ENCODE measurements at regions not wholly inside any gene's neighbourhood (a gene's known extent, or its start where the extent isn't known, plus 50 kb on each side); places are given as distances from the start of the nearest gene placed in this dataset.

DNA sequence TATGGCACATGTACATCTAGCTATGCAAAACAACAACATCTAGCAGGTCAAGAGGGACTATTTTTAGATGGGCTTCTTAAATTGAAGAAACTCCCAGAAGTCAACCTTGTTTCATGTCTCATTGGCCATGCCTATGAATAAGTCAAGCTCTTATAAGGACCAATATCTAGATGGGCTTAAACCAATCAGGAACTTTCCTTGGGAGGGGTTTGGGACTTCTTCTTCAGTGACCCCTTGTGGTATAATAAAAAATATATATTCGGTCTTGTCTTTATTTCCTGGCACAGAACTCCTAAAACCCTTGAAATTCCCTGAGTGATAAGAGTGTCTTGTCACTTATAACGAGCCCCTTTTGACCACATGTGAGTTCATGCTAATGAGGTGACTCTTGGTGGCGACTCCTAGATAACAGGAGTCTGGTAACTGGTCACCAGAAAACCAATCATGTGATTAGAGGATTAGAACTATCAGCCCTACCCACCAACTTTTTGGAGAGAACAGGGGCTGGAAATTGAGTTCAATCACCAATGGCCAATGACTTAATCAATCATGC, 218.3 kb downstream of the HHIPL2 start:
- Histone ChIP-seq H3K79me2 (replicated peaks; ENCODE audit: insufficient read depth, low read length) (no peaks in the 10 kb centered on the region), H3K27ac (ENCODE audit: low read length) (no peak overlapping the region), H3K9me3 (ENCODE audit: low read length) (no peaks in the 10 kb centered on the region), H3K9ac (ENCODE audit: low read length) (no peak overlapping the region), H3K4me3 (ENCODE audit: low read length) (no peak overlapping the region), H3K4me2 (ENCODE audit: low read length) (no peak overlapping the region), H3F3A (ENCODE audit: insufficient read depth, low read length, poor library complexity, severe bottlenecking) (no peaks in the 10 kb centered on the region), H3K27me3 (ENCODE audit: insufficient read depth, low read depth, low read length) (no peaks in the 10 kb centered on the region), H4K20me1 (ENCODE audit: insufficient read depth) (no peaks in the 10 kb centered on the region), H2AFZ (ENCODE audit: low read depth, low read length) (no peak overlapping the region), H3K36me3 (ENCODE audit: insufficient read depth, low read length) (no peaks in the 10 kb centered on the region), H3K9me2 (ENCODE audit: insufficient read depth, low read length) (no peaks in the 10 kb centered on the region)
- TF ChIP-seq EZH2 (IDR thresholded peaks at IDR 0.05; ENCODE audit: borderline replicate concordance, insufficient read depth, low read length, poor library complexity, severe bottlenecking): no peak
- TF ChIP-seq POLR2AphosphoS5 (IDR thresholded peaks at IDR 0.05): no peak
- no peak for TF ChIP-seq SMC3 (conservative IDR thresholded peaks at IDR 0.05; ENCODE audit: poor library complexity)
- TF ChIP-seq RAD21 (conservative IDR thresholded peaks at IDR 0.05): no peak
- TF ChIP-seq TAF1 (IDR thresholded peaks at IDR 0.05; ENCODE audit: low read depth): no peak
- TF ChIP-seq MXI1 (conservative IDR thresholded peaks at IDR 0.05; ENCODE audit: poor library complexity, severe bottlenecking): no peak
- TF ChIP-seq CTCF (IDR thresholded peaks at IDR 0.05; ENCODE audit: poor library complexity, severe bottlenecking): no peak

- no peaks in the 10 kb centered on the region for H3F3A ChIP-seq (ENCODE audit: insufficient read depth, low read length, poor library complexity, severe bottlenecking)
These were observed 221.2 kb downstream of the HHIPL2 start for GRCh38 chr1:222326710-222327036.

More at GRCh38 chr1:222326710-222327036, 221.2 kb downstream of the HHIPL2 start:
- TF ChIP-seq POLR2AphosphoS5 (IDR thresholded peaks at IDR 0.05): no peak
- no peak for TF ChIP-seq CTCF (IDR thresholded peaks at IDR 0.05; ENCODE audit: poor library complexity, severe bottlenecking)
- no peak for TF ChIP-seq EZH2 (IDR thresholded peaks at IDR 0.05; ENCODE audit: borderline replicate concordance, insufficient read depth, low read length, poor library complexity, severe bottlenecking)
- no peak for TF ChIP-seq EP300 (conservative IDR thresholded peaks at IDR 0.05; ENCODE audit: poor library complexity, severe bottlenecking)
- TF ChIP-seq TAF1 (IDR thresholded peaks at IDR 0.05; ENCODE audit: low read depth): no peak
- TF ChIP-seq SMC3 (conservative IDR thresholded peaks at IDR 0.05; ENCODE audit: poor library complexity): no peak
- Histone ChIP-seq H3K4me2 (ENCODE audit: low read length) (no peak overlapping the region), H3K79me2 (replicated peaks; ENCODE audit: insufficient read depth, low read length) (no peaks in the 10 kb centered on the region), H2AFZ (ENCODE audit: low read depth, low read length) (no peak overlapping the region), H3K36me3 (ENCODE audit: insufficient read depth, low read length) (no peaks in the 10 kb centered on the region), H3K4me3 (ENCODE audit: low read length) (no peak overlapping the region), H3K9me3 (ENCODE audit: low read length) (no peaks in the 10 kb centered on the region), H3K9me2 (ENCODE audit: insufficient read depth, low read length) (no peaks in the 10 kb centered on the region), H3K27ac (ENCODE audit: low read length) (no peak overlapping the region), H4K20me1 (ENCODE audit: insufficient read depth) (no peaks in the 10 kb centered on the region), H3K9ac (ENCODE audit: low read length) (no peak overlapping the region), H3K27me3 (ENCODE audit: insufficient read depth, low read depth, low read length) (no peaks in the 10 kb centered on the region)

Data from neural cell (in vitro differentiated cells).